BE2C (cell line): ENCODE measurements at regions not wholly inside any gene's neighbourhood (a gene's known extent, or its start where the extent isn't known, plus 50 kb on each side); places are given as distances from the start of the nearest gene placed in this dataset.

Experiments
- DNase-seq: peaks from one replicate; pipeline ENCODE4 v3.0.0-alpha.2; 2020
- H3K27me3 ChIP-seq: fragments of 250-450 bp; sonication (Bioruptor Pico); 2 replicates; pipeline ENCODE4 v1.5.1; 2020; ENCODE audit warnings: mild to moderate bottlenecking
- H3K36me3 ChIP-seq: fragments of 250-450 bp; sonication (Bioruptor Pico); 2 replicates; pipeline ENCODE4 v1.5.1; 2020; ENCODE audit warnings: mild to moderate bottlenecking
- H3K4me1 ChIP-seq: fragments of 250-450 bp; sonication (Bioruptor Pico); 2 replicates; pipeline ENCODE4 v1.5.1; 2020
- H3K4me3 ChIP-seq: 2 replicates; pipeline ENCODE4 v1.5.1; 2011; ENCODE audit warnings: low read depth, low read length
- H3K9me3 ChIP-seq: fragments of 250-450 bp; sonication (Bioruptor Pico); 2 replicates; pipeline ENCODE4 v1.5.1; 2020
- CTCF ChIP-seq: IDR thresholded peaks from 2 replicates; pipeline ENCODE4 v1.5.1; 2012; ENCODE audit warnings: mild to moderate bottlenecking, low read depth, low read length

DNA sequence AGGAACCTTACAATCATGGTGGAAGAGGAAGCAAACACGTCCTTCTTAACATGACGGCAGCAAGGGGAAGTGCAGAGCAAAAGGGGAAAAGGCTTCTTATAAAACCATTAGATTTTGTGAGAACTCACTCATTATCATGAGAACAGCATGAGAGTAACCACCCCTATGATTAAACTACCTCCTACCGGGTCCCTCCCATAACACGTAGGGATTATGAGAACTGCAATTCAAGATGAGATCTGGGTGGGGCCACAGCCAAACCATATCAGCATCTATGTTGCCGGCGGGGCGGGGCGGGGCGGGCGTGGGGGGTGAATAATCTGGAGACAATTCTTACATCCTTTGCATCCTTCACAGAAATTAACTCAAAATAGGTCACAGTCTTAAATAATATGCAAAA is 58.8 kb upstream of the GFPT2 start:
- no peak for DNase-seq
- Histone ChIP-seq H3K36me3 (no peaks in the 10 kb centered on the region), H3K4me3 (no peak overlapping the region), H3K9me3 (no peaks in the 10 kb centered on the region), H3K4me1 (no peaks in the 10 kb centered on the region), H3K27me3 (no peaks in the 10 kb centered on the region)
- no peak for TF ChIP-seq CTCF

- TF ChIP-seq CTCF: no peak
Measured at GRCh38 chr5:180414176-180414575, 61.0 kb upstream of the GFPT2 start.

DNA sequence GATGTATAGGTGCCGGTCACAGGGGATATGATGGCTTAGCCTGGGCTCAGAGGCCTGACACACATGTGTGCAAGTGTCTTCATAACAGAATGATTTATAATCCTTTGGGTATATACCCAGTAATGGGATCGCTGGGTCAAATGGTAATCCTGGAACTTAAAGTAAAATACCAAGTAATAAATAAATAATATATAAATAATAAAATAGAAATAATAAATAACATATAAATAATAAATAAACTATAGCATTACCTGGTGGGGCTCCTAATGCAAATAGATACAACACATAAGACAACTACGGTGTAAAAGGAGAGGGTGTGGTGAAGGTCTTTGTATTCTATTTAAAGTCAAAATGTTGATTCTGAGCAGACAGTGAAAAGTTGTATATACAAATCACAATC is 68.5 kb upstream of the GFPT2 start:
- Histone ChIP-seq H3K4me3 (no peak overlapping the region), H3K9me3 (no peaks in the 10 kb centered on the region), H3K36me3 (no peaks in the 10 kb centered on the region), H3K27me3 (no peaks in the 10 kb centered on the region), H3K4me1 (no peaks in the 10 kb centered on the region)
- TF ChIP-seq CTCF: no peak
- no peak for DNase-seq

More at GRCh38 chr5:180414176-180414575, 61.0 kb upstream of the GFPT2 start:
- no peak for DNase-seq
- no peaks in the 10 kb centered on the region for H3K9me3 ChIP-seq
- no peaks in the 10 kb centered on the region for H3K27me3 ChIP-seq
- H3K4me1 ChIP-seq: no peaks in the 10 kb centered on the region
- no peaks in the 10 kb centered on the region for H3K36me3 ChIP-seq
- no peak overlapping the region for H3K4me3 ChIP-seq

- Histone ChIP-seq H3K36me3 (no peaks in the 10 kb centered on the region), H3K9me3 (no peaks in the 10 kb centered on the region), H3K4me1 (no peaks in the 10 kb centered on the region), H3K4me3 (no peak overlapping the region), H3K27me3 (no peaks in the 10 kb centered on the region)
- TF ChIP-seq CTCF: no peak
- DNase-seq: no peak
Measured at GRCh38 chr5:180423133-180423532, 70.0 kb upstream of the GFPT2 start.

DNA sequence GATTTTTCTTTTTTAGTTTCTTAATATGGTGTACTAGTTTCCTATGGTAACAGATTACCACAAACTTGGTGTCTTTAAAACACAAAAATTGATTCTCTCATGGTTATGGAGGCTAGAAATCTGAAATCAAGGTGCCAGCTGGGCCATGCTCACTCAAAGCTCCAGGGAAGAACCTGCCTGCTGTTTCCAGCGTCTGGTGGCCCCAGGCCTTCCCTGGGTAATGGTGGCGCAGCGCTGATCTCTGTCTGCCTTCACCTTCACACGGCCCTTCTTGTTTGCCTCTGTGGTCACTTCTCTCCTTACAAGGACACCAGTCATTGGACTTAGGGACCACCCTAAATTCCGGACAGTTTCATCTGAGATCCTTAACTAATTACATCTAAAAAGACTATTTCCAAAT is 70.5 kb upstream of the GFPT2 start:
- DNase-seq: no peak
- Histone ChIP-seq H3K4me1 (no peaks in the 10 kb centered on the region), H3K36me3 (no peaks in the 10 kb centered on the region), H3K4me3 (no peak overlapping the region), H3K9me3 (no peaks in the 10 kb centered on the region; the same call in 1 of the 2 replicates), H3K27me3 (no peaks in the 10 kb centered on the region)
- no peak for TF ChIP-seq CTCF

GRCh38 chr5:180424094-180424493 is 70.1 kb upstream of the CNOT6 start:
- Histone ChIP-seq H3K9me3 (no peaks in the 10 kb centered on the region; the same call in 1 of the 2 replicates), H3K36me3 (no peaks in the 10 kb centered on the region), H3K4me3 (no peak overlapping the region), H3K4me1 (no peaks in the 10 kb centered on the region), H3K27me3 (no peaks in the 10 kb centered on the region)
- DNase-seq: no peak
- no peak for TF ChIP-seq CTCF
